ENCODE measurements at regions not wholly inside any gene's neighbourhood (a gene's known extent, or its start where the extent isn't known, plus 50 kb on each side); places are given as distances from the start of the nearest gene placed in this dataset.

DNA sequence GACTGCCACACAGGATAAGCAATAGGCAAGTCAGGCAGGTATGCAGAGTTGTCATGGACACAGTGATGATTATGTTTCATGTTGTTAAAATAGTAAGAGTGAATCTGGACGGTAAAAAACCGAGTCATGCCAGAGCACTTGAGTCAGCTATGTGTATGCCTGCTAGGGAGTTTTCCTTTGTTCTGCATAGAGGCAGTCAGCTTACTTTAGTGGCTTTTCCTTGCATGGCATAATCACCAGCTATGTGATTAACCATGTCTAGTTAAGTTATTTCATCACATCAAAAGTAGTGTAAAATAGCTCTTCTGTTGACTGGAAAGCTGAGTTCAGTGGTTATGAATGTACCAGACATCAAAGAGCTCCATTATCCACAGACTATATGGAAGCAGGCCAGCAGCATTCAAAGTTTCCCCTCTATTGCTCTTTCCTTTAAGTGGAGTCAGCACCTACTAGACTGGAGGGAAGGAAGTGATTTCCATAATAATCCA is 989.8 kb downstream of the TLE1 start:
- TF ChIP-seq ZFP36 (IDR thresholded peaks at IDR 0.05; ENCODE audit: low read depth, low read length, partially characterized antibody) (no peak), GTF2F1 (IDR thresholded peaks at IDR 0.05; ENCODE audit: low read depth, low read length) (no peak), MCM3 (IDR thresholded peaks at IDR 0.05) (no peak), NR2F6 (CRISPR knock-in tag; IDR thresholded peaks at IDR 0.05) (no peak), CBX3 (IDR thresholded peaks at IDR 0.05; ENCODE audit: borderline replicate concordance in 1 of 2, low read length in 2 of 2) (no peak), TCF7L2 (IDR thresholded peaks at IDR 0.05; ENCODE audit: low read depth, low read length) (no peak), ETV1 (tag; conservative IDR thresholded peaks at IDR 0.05; ENCODE audit: low read depth) (no peak), EZH2 (IDR thresholded peaks at IDR 0.05; ENCODE audit: borderline replicate concordance, low read depth, low read length) (no peak), SIN3B (IDR thresholded peaks at IDR 0.05; ENCODE audit: low read depth) (no peak)
- TF ChIP-seq, protein P1, sequence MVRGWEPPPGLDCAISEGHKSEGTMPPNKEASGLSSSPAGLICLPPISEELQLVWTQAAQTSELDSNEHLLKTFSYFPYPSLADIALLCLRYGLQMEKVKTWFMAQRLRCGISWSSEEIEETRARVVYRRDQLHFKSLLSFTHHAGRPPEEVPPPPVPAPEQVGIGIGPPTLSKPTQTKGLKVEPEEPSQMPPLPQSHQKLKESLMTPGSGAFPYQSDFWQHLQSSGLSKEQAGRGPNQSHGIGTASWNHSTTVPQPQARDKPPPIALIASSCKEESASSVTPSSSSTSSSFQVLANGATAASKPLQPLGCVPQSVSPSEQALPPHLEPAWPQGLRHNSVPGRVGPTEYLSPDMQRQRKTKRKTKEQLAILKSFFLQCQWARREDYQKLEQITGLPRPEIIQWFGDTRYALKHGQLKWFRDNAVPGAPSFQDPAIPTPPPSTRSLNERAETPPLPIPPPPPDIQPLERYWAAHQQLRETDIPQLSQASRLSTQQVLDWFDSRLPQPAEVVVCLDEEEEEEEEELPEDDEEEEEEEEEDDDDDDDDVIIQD (CRISPR knock-in tag; IDR thresholded peaks at IDR 0.05), result no peak
